Gastroesophageal sphincter (tissue), 3 donors: ENCODE measurements at regions not wholly inside any gene's neighbourhood (a gene's known extent, or its start where the extent isn't known, plus 50 kb on each side); places are given as distances from the start of the nearest gene placed in this dataset.

Experiments
- EP300 ChIP-seq: sonication (generic); formaldehyde crosslinking; IDR thresholded peaks from one replicate; pipeline ENCODE4 v1.6.1; 2017; ENCODE audit warnings: antibody characterized with exemption, mild to moderate bottlenecking
- POLR2A ChIP-seq, 2 donors: fragments of 450-650 bp; IDR thresholded peaks; one replicate each; pipeline ENCODE4 v1.6.1; 2017; ENCODE audit warnings: antibody characterized with exemption in 2 of 2, mild to moderate bottlenecking in 2 of 2, moderate library complexity in 1 of 2
- TF ChIP-seq, protein P1 (sequence below), 4 experiments: fragments of 200-600 bp in 2 of 4; fragments of 450-650 bp in 2 of 4; sonication (generic) in 1 of 4; IDR thresholded peaks; one replicate each; pipeline ENCODE4 v1.5.1; 2017 to 2019; ENCODE audit warnings: antibody characterized with exemption in 4 of 4, mild to moderate bottlenecking in 2 of 4, moderate library complexity in 2 of 4

DNA sequence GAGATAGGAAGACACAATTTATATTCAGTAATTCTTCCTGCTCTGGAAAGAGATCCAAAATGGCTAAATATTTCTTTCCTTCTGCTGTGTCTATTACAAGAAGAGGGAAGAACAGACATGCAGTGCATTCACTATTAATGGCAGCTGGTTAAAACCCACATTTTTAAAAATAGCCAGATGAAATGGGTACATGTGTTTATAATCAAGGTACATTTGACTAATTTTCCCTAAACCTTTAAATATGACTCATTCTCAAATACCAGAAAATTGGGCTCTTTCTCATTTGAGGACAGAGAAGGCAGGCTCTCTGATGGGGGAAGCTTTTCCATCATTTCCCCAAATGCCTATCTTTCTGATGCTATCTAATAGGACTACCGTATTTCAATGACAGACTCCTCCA, 215.7 kb upstream of the HABP2 start:
- TF ChIP-seq, protein P1, sequence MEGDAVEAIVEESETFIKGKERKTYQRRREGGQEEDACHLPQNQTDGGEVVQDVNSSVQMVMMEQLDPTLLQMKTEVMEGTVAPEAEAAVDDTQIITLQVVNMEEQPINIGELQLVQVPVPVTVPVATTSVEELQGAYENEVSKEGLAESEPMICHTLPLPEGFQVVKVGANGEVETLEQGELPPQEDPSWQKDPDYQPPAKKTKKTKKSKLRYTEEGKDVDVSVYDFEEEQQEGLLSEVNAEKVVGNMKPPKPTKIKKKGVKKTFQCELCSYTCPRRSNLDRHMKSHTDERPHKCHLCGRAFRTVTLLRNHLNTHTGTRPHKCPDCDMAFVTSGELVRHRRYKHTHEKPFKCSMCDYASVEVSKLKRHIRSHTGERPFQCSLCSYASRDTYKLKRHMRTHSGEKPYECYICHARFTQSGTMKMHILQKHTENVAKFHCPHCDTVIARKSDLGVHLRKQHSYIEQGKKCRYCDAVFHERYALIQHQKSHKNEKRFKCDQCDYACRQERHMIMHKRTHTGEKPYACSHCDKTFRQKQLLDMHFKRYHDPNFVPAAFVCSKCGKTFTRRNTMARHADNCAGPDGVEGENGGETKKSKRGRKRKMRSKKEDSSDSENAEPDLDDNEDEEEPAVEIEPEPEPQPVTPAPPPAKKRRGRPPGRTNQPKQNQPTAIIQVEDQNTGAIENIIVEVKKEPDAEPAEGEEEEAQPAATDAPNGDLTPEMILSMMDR (IDR thresholded peaks at IDR 0.05): no peak
- no peak for TF ChIP-seq POLR2A (IDR thresholded peaks at IDR 0.05)
- TF ChIP-seq EP300: no peak
